Karpas-422 (cell line): ENCODE measurements at regions not wholly inside any gene's neighbourhood (a gene's known extent, or its start where the extent isn't known, plus 50 kb on each side); places are given as distances from the start of the nearest gene placed in this dataset.
"Not testable (repeated sequence)": the region's sequence is repeated elsewhere in the genome, so short reads cannot be mapped to it uniquely, and the experiment has no call there.

Experiments
- DNase-seq: peaks from one replicate; pipeline ENCODE4 v3.0.0-alpha.2; 2015
- H2AFZ ChIP-seq: fragments of 200-600 bp; sonication (generic); 2 replicates; pipeline ENCODE4 v1.6.1; 2014; ENCODE audit warnings: antibody characterized with exemption, low read length, mixed read lengths
- H3K27ac ChIP-seq: fragments of 200-600 bp; sonication (generic); 2 replicates; pipeline ENCODE4 v1.5.1; 2014; ENCODE audit warnings: mild to moderate bottlenecking, low read length, moderate library complexity
- H3K27me3 ChIP-seq: fragments of 200-600 bp; sonication (generic); 2 replicates; pipeline ENCODE4 v1.6.1; 2014; ENCODE audit warnings: low read length, mixed read lengths
- H3K36me3 ChIP-seq: fragments of 200-600 bp; sonication (generic); 2 replicates; pipeline ENCODE4 v1.6.1; 2014; ENCODE audit warnings: low read length, mixed read lengths; ENCODE audit not compliant: insufficient read depth
- H3K4me1 ChIP-seq: fragments of 200-600 bp; sonication (generic); 2 replicates; pipeline ENCODE4 v1.6.1; 2014; ENCODE audit warnings: mild to moderate bottlenecking, low read length, mixed read lengths
- H3K4me2 ChIP-seq: fragments of 200-600 bp; sonication (generic); 2 replicates; pipeline ENCODE4 v1.6.1; 2014; ENCODE audit warnings: low read length, low read depth, mild to moderate bottlenecking; ENCODE audit not compliant: poor library complexity, severe bottlenecking
- H3K4me3 ChIP-seq: fragments of 200-600 bp; sonication (generic); 2 replicates; pipeline ENCODE4 v1.5.1; 2014; ENCODE audit warnings: mild to moderate bottlenecking, antibody characterized with exemption, low read length, mixed read lengths
- H3K79me2 ChIP-seq: fragments of 200-600 bp; sonication (generic); 2 replicates; pipeline ENCODE4 v1.6.1; 2014; ENCODE audit warnings: mild to moderate bottlenecking, low read length, mixed read lengths
- H3K9ac ChIP-seq: fragments of 200-600 bp; sonication (generic); 2 replicates; pipeline ENCODE4 v1.6.0; 2014; ENCODE audit warnings: low read length
- H3K9me2 ChIP-seq: fragments of 200-600 bp; sonication (generic), shearing (Covaris generic); replicated peaks from 2 replicates; pipeline ENCODE4 v1.6.0; 2014; ENCODE audit warnings: mild to moderate bottlenecking, low read length, moderate library complexity; ENCODE audit not compliant: insufficient read depth
- H3K9me3 ChIP-seq: fragments of 300-700, 200-600 bp; sonication (generic); 2 replicates; pipeline ENCODE4 v1.6.1; 2014; ENCODE audit warnings: low read length, mixed read lengths
- H4K20me1 ChIP-seq: fragments of 200-600 bp; sonication (generic); 2 replicates; pipeline ENCODE4 v1.6.1; 2014; ENCODE audit warnings: mild to moderate bottlenecking, antibody characterized with exemption, low read length, low read depth; ENCODE audit not compliant: insufficient read depth

DNA sequence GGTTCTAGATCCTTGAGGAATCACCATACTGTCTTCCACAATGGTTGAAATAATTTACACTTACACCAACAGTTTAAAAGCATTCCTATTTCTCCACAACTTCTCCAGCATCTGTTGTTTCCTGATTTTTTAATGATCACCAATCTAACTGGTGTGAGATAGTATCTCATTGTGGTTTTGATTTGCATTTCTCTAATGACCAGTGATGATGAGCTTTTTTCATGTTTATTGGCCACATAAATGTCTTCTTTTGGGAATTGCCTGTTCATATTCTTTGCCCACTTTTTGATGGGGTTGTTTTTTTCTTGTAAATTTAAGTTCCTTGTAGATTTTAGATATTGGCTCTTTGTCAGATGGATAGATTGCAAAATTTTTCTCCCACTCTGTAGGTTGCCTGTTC, 138.2 kb downstream of the CXCL12 start:
- not testable (repeated sequence) for H3K9ac ChIP-seq, H3K36me3 ChIP-seq, H3K9me2 ChIP-seq, H3K4me1 ChIP-seq, H4K20me1 ChIP-seq, DNase-seq, H3K27ac ChIP-seq, H3K4me3 ChIP-seq, H3K27me3 ChIP-seq, H3K9me3 ChIP-seq, H3K79me2 ChIP-seq, H2AFZ ChIP-seq, H3K4me2 ChIP-seq

GRCh38 chr10:44246287-44246686, 138.6 kb downstream of the CXCL12 start:
- not testable (repeated sequence) for H3K4me3 ChIP-seq, H4K20me1 ChIP-seq, H3K27ac ChIP-seq, H3K9ac ChIP-seq, H3K4me2 ChIP-seq, H3K9me3 ChIP-seq, H3K36me3 ChIP-seq, DNase-seq, H3K79me2 ChIP-seq, H2AFZ ChIP-seq, H3K27me3 ChIP-seq, H3K9me2 ChIP-seq, H3K4me1 ChIP-seq

- H3K79me2 ChIP-seq: no peaks in the 10 kb centered on the region
- H3K36me3 ChIP-seq: no peaks in the 10 kb centered on the region
- H2AFZ ChIP-seq: no peak overlapping the region
- H3K4me1 ChIP-seq: peaks cover 5% of the 10 kb centered on the region; the same call in 1 of the 2 replicates
- H4K20me1 ChIP-seq: no peaks in the 10 kb centered on the region
- DNase-seq: no peak
- no peak overlapping the region for H3K4me3 ChIP-seq
- H3K9me2 ChIP-seq: no peaks in the 10 kb centered on the region
- H3K9ac ChIP-seq: no peak overlapping the region
- H3K27ac ChIP-seq: no peak overlapping the region
- no peaks in the 10 kb centered on the region for H3K27me3 ChIP-seq
- H3K4me2 ChIP-seq: no peak overlapping the region
- H3K9me3 ChIP-seq: no peaks in the 10 kb centered on the region
These were observed 139.3 kb downstream of the CXCL12 start for GRCh38 chr10:44245601-44245938.

- no peaks in the 10 kb centered on the region for H3K79me2 ChIP-seq
- no peak for DNase-seq
- H3K9me2 ChIP-seq: no peaks in the 10 kb centered on the region
- H3K4me2 ChIP-seq: no peak overlapping the region
- no peaks in the 10 kb centered on the region for H3K27me3 ChIP-seq
- no peak overlapping the region for H3K27ac ChIP-seq
- H3K36me3 ChIP-seq: no peaks in the 10 kb centered on the region
- no peak overlapping the region for H2AFZ ChIP-seq
- no peak overlapping the region for H3K9ac ChIP-seq
- H3K4me3 ChIP-seq: no peak overlapping the region
- peaks cover 5% of the 10 kb centered on the region; the same call in 1 of the 2 replicates for H3K4me1 ChIP-seq
- H4K20me1 ChIP-seq: no peaks in the 10 kb centered on the region
- no peaks in the 10 kb centered on the region for H3K9me3 ChIP-seq
These were observed 139.9 kb downstream of the CXCL12 start for GRCh38 chr10:44244745-44245600.

- Histone ChIP-seq H3K9me3 (no peaks in the 10 kb centered on the region), H3K79me2 (no peaks in the 10 kb centered on the region), H3K27ac (no peak overlapping the region), H3K36me3 (no peaks in the 10 kb centered on the region), H3K27me3 (no peaks in the 10 kb centered on the region), H3K9ac (no peak overlapping the region), H3K4me1 (peaks cover 5% of the 10 kb centered on the region; the same call in 1 of the 2 replicates), H3K4me3 (no peak overlapping the region), H3K4me2 (no peak overlapping the region), H2AFZ (no peak overlapping the region), H3K9me2 (no peaks in the 10 kb centered on the region), H4K20me1 (no peaks in the 10 kb centered on the region)
- DNase-seq: no peak
These were observed 140.9 kb downstream of the CXCL12 start for GRCh38 chr10:44243851-44244510.

DNA sequence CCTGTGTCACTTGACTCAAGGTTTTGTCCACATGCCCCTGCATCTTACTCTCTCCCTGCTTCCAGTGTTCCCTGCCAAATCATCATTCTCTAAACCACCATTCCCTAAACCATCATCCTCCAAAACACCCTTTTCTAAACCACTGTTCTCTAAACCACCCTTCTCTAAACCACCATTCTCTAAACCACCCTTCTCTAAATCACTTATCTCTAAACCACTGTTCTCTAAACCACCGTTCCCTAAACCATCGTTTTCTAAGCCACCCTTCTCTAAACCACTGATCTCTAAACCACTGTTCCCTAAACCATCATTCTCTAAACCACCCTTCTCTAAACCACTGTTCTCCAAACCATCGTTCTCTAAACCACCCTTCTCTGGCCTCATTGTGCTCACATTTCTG, 142.1 kb downstream of the CXCL12 start:
- Histone ChIP-seq H3K27me3 (no peaks in the 10 kb centered on the region), H3K9ac (no peak overlapping the region), H3K4me3 (no peak overlapping the region), H3K27ac (no peak overlapping the region), H3K9me3 (no peaks in the 10 kb centered on the region), H3K36me3 (no peaks in the 10 kb centered on the region), H3K9me2 (no peaks in the 10 kb centered on the region), H3K4me1 (peaks cover 5% of the 10 kb centered on the region; the same call in 1 of the 2 replicates), H4K20me1 (no peaks in the 10 kb centered on the region), H3K4me2 (no peak overlapping the region), H2AFZ (no peak overlapping the region), H3K79me2 (no peaks in the 10 kb centered on the region)
- DNase-seq: no peak

- no peak overlapping the region for H3K9ac ChIP-seq
- H3K4me1 ChIP-seq: peaks cover 5% of the 10 kb centered on the region; the same call in 1 of the 2 replicates
- H3K27ac ChIP-seq: no peak overlapping the region
- no peaks in the 10 kb centered on the region for H3K36me3 ChIP-seq
- H4K20me1 ChIP-seq: no peaks in the 10 kb centered on the region
- no peaks in the 10 kb centered on the region for H3K9me3 ChIP-seq
- H3K4me3 ChIP-seq: no peak overlapping the region
- no peaks in the 10 kb centered on the region for H3K27me3 ChIP-seq
- no peak overlapping the region for H2AFZ ChIP-seq
- no peaks in the 10 kb centered on the region for H3K9me2 ChIP-seq
- DNase-seq: no peak
- no peaks in the 10 kb centered on the region for H3K79me2 ChIP-seq
- no peak overlapping the region for H3K4me2 ChIP-seq
These were observed 142.8 kb downstream of the CXCL12 start for GRCh38 chr10:44242091-44242490.

- no peak for DNase-seq
- Histone ChIP-seq H3K36me3 (no peaks in the 10 kb centered on the region), H3K4me2 (no peak overlapping the region), H2AFZ (no peak overlapping the region), H3K27me3 (no peaks in the 10 kb centered on the region), H3K4me1 (peaks cover 5% of the 10 kb centered on the region; the same call in 1 of the 2 replicates), H3K4me3 (no peak overlapping the region), H3K9me3 (no peaks in the 10 kb centered on the region), H3K27ac (no peak overlapping the region), H3K79me2 (no peaks in the 10 kb centered on the region), H4K20me1 (no peaks in the 10 kb centered on the region), H3K9me2 (no peaks in the 10 kb centered on the region), H3K9ac (no peak overlapping the region)
These were observed 144.2 kb downstream of the CXCL12 start for GRCh38 chr10:44240584-44241205.
